ENCODE measurements at regions not wholly inside any gene's neighbourhood (a gene's known extent, or its start where the extent isn't known, plus 50 kb on each side); places are given as distances from the start of the nearest gene placed in this dataset.

- Histone ChIP-seq H3K4me3 (no peak overlapping the region), H3K9me3 (ENCODE audit: low read depth) (no peaks in the 10 kb centered on the region), H3K27ac (no peak overlapping the region), H3K27me3 (no peaks in the 10 kb centered on the region), H3K36me3 (no peaks in the 10 kb centered on the region), H3K4me1 (ENCODE audit: low read depth) (peaks cover 3% of the 10 kb centered on the region)
- DNase-seq (ENCODE audit: low read depth in 1 of 2, low spot score in 1 of 2): peak in 1 of 2 donors; percentile 36
- TF ChIP-seq CTCF (IDR thresholded peaks at IDR 0.05; ENCODE audit: low read depth, low read length): no peak
Measured at GRCh38 chr5:166349046-166349445, 1942.4 kb upstream of the WWC1 start.

GRCh38 chr5:166353580-166353979, 1937.9 kb upstream of the WWC1 start:
- Histone ChIP-seq H3K27me3 (no peaks in the 10 kb centered on the region), H3K36me3 (no peaks in the 10 kb centered on the region)
- TF ChIP-seq CTCF (IDR thresholded peaks at IDR 0.05; ENCODE audit: low read depth, low read length): no peak

GRCh38 chr5:166354332-166354731, 1937.1 kb upstream of the WWC1 start:
- H3K36me3 ChIP-seq: no peaks in the 10 kb centered on the region
- H3K27me3 ChIP-seq: no peaks in the 10 kb centered on the region
- DNase-seq (ENCODE audit: low read depth in 1 of 2, low spot score in 1 of 2): no peak
- no peak overlapping the region for H3K27ac ChIP-seq
- no peaks in the 10 kb centered on the region for H3K4me1 ChIP-seq (ENCODE audit: low read depth)
- no peak overlapping the region for H3K4me3 ChIP-seq
- no peak for TF ChIP-seq CTCF (IDR thresholded peaks at IDR 0.05; ENCODE audit: low read depth, low read length)
- no peaks in the 10 kb centered on the region for H3K9me3 ChIP-seq (ENCODE audit: low read depth)

More at GRCh38 chr5:166353580-166353979, 1937.9 kb upstream of the WWC1 start:
- Histone ChIP-seq H3K9me3 (ENCODE audit: low read depth) (no peaks in the 10 kb centered on the region), H3K4me1 (ENCODE audit: low read depth) (no peaks in the 10 kb centered on the region), H3K4me3 (no peak overlapping the region), H3K27ac (no peak overlapping the region)
- DNase-seq (ENCODE audit: low read depth in 1 of 2, low spot score in 1 of 2): no peak

- H3K9me3 ChIP-seq (ENCODE audit: low read depth): no peaks in the 10 kb centered on the region
- no peaks in the 10 kb centered on the region for H3K36me3 ChIP-seq
- no peaks in the 10 kb centered on the region for H3K27me3 ChIP-seq
- no peak for TF ChIP-seq CTCF (IDR thresholded peaks at IDR 0.05; ENCODE audit: low read depth, low read length)
- H3K27ac ChIP-seq: no peak overlapping the region
- DNase-seq (ENCODE audit: low read depth in 1 of 2, low spot score in 1 of 2): no peak
- H3K4me3 ChIP-seq: no peak overlapping the region
- H3K4me1 ChIP-seq (ENCODE audit: low read depth): no peaks in the 10 kb centered on the region
Measured at GRCh38 chr5:166356096-166356495, 1935.3 kb upstream of the WWC1 start.

GRCh38 chr5:166358127-166358830, 1933.2 kb upstream of the WWC1 start:
- DNase-seq (ENCODE audit: low read depth in 1 of 2, low spot score in 1 of 2): peak in 1 of 2 donors; percentile 58
- TF ChIP-seq CTCF (IDR thresholded peaks at IDR 0.05; ENCODE audit: low read depth, low read length): no peak
- Histone ChIP-seq H3K27ac (no peak overlapping the region), H3K4me1 (ENCODE audit: low read depth) (no peaks in the 10 kb centered on the region), H3K4me3 (no peak overlapping the region), H3K9me3 (ENCODE audit: low read depth) (no peaks in the 10 kb centered on the region), H3K36me3 (no peaks in the 10 kb centered on the region), H3K27me3 (no peaks in the 10 kb centered on the region)

Measured in cardiac muscle cell (in vitro differentiated cells and primary cell).